ENCODE measurements at regions not wholly inside any gene's neighbourhood (a gene's known extent, or its start where the extent isn't known, plus 50 kb on each side); places are given as distances from the start of the nearest gene placed in this dataset.
"Not testable (repeated sequence)": the region's sequence is repeated elsewhere in the genome, so short reads cannot be mapped to it uniquely, and the experiment has no call there.

DNA sequence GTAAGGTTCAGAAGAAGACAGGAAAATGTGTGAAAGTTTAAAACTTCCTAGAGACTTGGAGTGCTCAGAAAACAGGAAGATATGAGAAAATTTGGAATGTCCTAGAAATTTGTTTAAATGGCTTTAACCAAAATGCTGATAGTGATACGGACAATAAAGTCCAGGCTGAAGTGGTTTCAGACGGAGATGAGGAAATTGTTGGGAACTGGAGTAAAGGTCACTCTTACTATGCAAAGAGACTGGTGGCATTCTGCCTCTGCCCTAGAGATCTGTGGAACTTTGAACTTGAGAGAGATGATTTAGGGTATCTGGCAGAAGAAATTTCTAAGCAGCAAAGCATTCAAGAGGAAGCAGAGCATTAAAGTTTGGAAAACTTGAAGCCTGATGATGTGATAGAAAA, 126.7 kb upstream of the TGFBR2 start:
- DNase-seq (ENCODE audit: low read depth in 4 of 4, low spot score in 3 of 4) = not testable (repeated sequence)

- not testable (repeated sequence) for DNase-seq (ENCODE audit: low read depth in 4 of 4, low spot score in 3 of 4)
Measured at GRCh38 chr3:30480156-30480555, 126.2 kb upstream of the TGFBR2 start.

DNA sequence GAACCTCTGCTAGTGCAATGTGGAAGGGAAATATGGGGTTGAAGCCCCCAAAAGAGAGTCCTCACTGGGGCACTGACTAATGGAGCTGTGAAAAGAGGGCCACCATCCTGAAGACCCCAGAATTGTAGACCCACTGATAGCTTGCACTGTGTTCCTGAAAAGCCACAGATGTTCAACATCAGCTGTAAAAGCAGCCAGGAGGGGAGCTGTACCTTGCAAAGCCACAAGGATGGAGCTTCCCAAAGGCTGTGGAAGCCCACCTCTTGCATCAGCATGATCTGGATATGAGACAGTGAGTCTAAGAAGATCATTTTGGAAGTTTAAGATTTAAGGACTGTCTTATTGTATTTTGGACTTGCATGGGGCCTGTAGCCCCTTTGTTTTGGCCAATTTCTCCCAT, 125.8 kb upstream of the TGFBR2 start:
- no peak for DNase-seq (ENCODE audit: low read depth in 4 of 4, low spot score in 3 of 4)

GRCh38 chr3:30481241-30481640, 125.2 kb upstream of the TGFBR2 start:
- DNase-seq (ENCODE audit: low read depth in 4 of 4, low spot score in 3 of 4) = no peak

DNA sequence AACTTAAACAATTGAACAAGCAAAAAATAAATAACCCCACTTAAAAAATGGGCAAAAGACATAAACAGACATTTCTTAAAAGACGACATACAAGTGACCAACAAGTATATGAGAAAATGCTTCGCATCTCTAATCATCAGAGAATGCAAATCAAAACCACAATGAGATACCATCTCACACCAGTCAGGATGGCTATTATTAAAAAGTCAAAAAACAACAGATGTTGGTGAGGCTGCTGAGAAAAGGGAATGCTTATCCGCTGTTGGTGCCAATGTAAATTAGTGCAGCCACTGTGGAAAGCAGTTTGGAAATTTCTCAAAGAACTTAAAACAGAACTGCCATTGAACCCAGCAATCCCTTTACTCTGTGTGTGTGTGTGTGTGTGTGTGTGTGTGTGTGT, 122.2 kb upstream of the TGFBR2 start:
- DNase-seq (ENCODE audit: low read depth in 4 of 4, low spot score in 3 of 4) = not testable (repeated sequence)

DNA sequence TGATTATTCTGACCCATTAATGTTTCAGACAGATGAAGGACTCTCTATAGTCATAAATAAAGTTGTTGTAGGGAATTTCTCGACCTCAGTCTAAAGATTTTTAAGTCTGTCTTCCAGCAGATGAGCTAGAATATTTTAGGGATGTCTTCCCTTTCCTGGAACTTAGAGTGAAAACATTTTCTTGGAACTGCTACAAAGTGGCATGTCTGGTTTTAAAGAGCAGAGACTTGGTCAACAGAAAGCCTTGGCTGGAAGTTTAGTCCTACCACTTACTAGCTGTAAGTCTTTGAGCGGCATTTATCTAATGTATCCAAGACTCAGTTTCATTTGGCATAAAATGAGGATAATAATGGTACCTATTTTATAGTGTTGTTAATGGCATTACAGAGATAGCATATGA, 120.0 kb upstream of the TGFBR2 start:
- DNase-seq (ENCODE audit: low read depth in 4 of 4, low spot score in 3 of 4) = no peak

GRCh38 chr3:30488070-30488756, 118.2 kb upstream of the TGFBR2 start:
- no peak for DNase-seq (ENCODE audit: low read depth in 4 of 4, low spot score in 3 of 4)

GRCh38 chr3:30492322-30493192, 113.8 kb upstream of the TGFBR2 start:
- DNase-seq (ENCODE audit: low read depth in 4 of 4, low spot score in 3 of 4) = no peak

DNA sequence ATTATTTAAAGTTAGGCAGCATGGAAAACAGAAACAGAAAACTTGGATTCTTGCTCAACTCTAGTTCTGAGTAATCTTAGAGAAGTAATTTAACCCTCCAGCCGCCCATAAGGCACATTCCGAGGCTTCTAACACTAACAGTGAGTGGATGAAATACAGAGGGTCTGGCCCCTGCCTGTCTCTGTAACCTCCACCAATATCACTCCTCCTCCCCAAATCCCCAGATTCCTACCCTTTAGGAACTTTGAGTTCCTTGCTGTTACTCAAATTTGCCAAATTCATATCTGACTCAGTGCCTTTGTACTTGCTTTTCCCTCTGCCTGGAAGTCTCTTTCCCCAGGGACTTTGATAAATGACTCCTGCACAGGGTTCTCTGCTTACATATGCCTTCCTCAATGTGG, 112.5 kb upstream of the TGFBR2 start:
- DNase-seq (ENCODE audit: low read depth in 4 of 4, low spot score in 3 of 4) = no peak

- no peak for DNase-seq (ENCODE audit: low read depth in 4 of 4, low spot score in 3 of 4)
Measured at GRCh38 chr3:30495172-30496065, 111.0 kb upstream of the TGFBR2 start.

DNA sequence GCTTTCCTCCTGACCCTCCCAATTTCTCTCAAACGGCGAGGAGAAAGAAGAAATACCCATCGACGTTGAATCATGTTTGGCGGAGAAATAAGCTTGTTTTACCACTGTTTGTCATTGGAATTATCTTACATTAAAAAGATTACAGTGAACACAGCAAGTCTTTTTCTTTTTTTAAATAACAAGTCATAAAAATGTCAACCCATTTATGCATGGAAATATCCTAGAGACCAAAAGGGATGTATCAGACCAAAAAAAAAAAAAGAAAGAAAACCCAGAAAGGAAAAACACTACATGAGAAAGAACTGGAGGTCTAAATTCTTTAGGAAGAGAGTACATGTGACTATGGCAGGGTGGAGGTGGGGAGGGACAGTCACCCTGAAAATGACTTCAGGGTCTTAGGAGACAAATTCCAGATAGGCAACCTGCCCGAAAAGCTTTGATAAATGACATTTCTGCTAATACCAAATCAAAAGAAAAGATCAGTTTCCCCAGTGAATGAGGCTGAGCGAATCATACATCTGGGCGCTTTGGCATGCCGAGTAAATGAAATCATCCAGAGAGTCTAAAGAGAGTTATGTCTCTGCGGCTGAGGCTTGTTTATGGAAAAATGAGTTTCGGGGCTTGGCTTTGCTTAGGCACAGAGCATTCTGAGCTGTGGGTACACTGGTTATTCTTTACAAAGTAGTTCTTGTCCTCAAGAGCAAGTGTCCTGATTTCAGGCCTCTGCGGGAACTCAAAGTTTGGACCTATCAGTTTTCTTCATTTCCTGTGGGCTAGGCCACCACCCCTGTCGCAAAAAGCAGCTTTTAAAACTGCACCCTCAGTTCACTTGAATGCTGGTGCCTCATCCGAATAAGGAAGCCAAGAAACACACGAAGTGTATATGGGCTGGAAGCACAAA, 110.1 kb upstream of the TGFBR2 start:
- DNase-seq (ENCODE audit: low read depth in 4 of 4, low spot score in 3 of 4) = no peak

DNA sequence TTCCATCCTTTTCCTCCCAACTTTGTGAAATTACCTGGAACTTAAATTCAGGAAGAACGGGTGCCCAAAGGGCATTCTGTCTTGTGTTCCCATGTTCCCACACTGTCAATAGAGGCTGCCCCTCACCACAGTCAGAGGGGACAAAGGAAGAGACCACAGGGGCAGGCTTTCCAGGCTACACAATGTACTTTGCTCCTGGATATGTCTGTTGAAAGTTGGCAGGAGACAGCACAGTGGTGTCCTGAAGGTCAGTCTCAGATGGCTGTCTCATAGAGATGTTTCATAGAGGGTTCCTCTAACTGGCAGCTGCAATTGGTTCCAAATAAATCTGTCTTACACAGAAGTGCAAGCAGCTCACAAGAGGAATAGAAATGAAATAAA, 107.8 kb upstream of the TGFBR2 start:
- no peak for DNase-seq (ENCODE audit: low read depth in 4 of 4, low spot score in 3 of 4)

DNA sequence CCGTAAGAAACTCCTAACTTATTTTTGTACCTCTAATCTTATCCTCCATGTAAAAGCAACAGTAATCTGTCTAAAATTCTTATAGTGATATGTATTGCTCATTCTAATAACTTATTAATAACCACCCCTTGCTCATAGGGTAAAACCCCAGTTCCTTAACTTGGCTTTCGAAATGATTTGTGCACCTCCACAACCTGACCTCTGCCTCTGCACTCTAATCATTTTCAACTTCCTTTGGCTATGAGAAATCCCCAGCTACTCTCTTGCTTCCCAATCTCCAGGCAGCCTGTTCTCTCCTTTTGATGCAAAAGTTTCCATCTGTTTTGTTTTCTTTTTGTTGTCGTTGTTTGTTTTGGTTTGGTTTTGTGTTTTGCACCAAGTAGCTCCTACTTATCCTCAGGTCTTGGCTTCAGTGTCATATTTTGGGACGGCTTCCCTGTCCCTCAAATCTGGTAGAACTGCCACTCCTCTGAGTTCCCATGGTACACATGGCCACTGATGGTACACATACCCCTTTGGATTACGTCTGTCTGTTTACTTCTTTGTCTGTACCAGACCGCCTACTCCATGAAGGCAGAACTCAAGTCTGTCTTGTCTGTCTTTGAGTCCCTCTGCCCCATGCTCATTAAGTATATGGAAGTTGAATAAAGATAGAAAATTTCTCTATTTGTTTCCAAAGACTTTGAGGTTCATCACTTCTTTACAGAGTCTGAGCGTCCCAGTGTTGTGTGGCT, 105.6 kb upstream of the TGFBR2 start:
- no peak for DNase-seq (ENCODE audit: low read depth in 4 of 4, low spot score in 3 of 4)

DNA sequence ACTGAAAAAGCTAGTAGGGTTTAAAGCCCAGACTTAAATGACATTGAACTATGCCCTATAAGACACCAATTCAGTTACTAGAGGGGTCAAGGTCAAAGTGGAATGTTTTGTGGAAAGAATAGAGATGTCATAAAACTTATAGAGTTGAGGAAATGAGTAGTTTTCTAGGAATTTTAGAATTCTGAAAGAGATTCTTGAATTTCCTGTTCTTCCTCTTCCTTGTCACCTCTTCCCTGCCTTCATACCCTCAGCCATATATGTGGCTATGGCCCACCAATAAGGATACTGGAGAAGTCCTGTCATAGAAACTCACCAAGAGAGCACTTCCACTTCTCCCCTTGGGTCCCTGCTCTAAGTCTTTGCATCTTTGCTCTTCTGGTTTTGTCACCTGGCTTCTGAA, 104.9 kb upstream of the TGFBR2 start:
- DNase-seq (ENCODE audit: low read depth in 4 of 4, low spot score in 3 of 4) = no peak

GRCh38 chr3:30502051-30502741, 104.2 kb upstream of the TGFBR2 start:
- no peak for DNase-seq (ENCODE audit: low read depth in 4 of 4, low spot score in 3 of 4)

DNA sequence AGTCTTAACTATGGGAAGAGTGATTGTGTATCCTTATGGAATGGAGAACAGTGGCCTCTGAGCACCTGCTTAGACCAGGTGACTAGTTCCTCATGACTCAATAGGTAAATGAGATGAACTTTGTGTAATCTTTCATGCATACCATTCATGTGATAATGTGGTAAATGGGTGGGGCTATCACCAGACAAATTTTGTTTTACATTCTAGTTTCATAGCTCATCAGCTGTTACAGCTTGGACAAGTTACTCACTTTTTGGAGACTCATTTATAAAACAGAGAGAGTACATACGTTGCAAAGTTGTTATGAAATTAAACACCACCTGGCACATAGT, 103.7 kb upstream of the TGFBR2 start:
- no peak for DNase-seq (ENCODE audit: low read depth in 4 of 4, low spot score in 3 of 4)

- no peak for DNase-seq (ENCODE audit: low read depth in 4 of 4, low spot score in 3 of 4)
Measured at GRCh38 chr3:30503446-30503845, 103.0 kb upstream of the TGFBR2 start.

GRCh38 chr3:30504939-30505338, 101.5 kb upstream of the TGFBR2 start:
- no peak for DNase-seq (ENCODE audit: low read depth in 4 of 4, low spot score in 3 of 4)
